ENCODE measurements at regions not wholly inside any gene's neighbourhood (a gene's known extent, or its start where the extent isn't known, plus 50 kb on each side); places are given as distances from the start of the nearest gene placed in this dataset.

GRCh38 chr10:128367807-128368206 is 241.6 kb upstream of the MKI67 start:
- no peak for DNase-seq (ENCODE audit: extremely low read depth in 1 of 2, low read depth in 1 of 2)

DNA sequence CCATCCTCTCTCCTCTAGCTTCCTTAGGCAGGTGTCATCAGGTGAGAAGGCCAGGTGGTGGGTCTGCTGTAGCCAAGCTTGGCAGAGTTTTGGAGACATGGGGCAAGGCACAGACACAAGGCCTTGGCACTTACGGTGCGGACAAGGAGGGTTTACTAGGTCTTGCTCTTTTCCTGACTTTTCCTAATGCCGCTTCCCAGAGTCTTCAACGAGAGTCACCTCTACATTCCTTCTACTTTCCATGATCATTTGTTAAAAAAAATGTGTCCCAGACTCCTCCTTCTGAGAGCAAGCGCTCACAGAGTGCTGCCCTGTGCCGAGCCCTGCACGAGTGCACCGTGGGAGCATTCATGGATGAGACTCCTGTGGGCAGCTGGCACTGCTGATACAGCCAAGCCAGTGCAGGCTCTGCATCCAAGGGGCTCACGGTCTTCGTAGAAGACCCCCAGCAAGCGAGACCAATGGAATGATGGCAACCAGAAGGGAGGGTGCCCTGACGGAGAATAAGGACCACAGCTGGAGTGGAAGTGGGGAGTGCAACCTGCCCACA is 243.0 kb upstream of the MKI67 start:
- no peak for DNase-seq (ENCODE audit: extremely low read depth in 1 of 2, low read depth in 1 of 2)

DNA sequence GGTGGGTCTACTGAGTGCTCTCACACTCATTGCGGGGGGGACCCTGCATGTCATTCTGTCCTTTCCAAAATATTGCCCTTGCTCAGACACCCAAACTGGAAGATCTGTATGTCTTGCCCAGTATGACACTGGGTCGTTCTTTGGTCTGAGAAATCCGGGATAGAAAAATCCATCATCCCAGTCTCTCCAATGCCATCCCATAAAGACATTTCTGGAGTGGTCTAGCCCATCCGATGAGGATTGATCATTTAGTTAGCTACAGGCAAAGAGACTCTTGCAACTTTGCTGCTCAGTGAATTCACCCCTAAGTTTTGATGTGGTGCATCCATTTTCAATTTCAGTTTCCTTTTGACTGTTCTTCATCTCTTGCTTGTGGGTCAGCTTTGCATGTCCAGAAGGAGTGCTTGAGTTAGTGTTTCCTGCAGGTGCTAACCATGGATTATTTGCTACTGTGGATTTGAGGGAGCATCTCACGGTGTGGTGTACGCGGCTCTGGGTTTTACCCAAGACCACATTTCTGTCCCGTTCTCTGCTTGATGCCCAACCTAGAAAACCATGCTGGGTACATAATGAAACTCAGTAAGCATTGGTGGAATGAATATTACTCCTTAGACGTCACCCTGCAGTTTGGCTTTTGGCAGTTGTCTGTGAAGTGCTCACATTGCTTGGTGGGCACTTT is 247.0 kb upstream of the MKI67 start:
- DNase-seq (ENCODE audit: extremely low read depth in 1 of 2, low read depth in 1 of 2), result no peak

- no peak for DNase-seq (ENCODE audit: extremely low read depth in 1 of 2, low read depth in 1 of 2)
Measured at GRCh38 chr10:128373831-128374230, 247.6 kb upstream of the MKI67 start.

DNA sequence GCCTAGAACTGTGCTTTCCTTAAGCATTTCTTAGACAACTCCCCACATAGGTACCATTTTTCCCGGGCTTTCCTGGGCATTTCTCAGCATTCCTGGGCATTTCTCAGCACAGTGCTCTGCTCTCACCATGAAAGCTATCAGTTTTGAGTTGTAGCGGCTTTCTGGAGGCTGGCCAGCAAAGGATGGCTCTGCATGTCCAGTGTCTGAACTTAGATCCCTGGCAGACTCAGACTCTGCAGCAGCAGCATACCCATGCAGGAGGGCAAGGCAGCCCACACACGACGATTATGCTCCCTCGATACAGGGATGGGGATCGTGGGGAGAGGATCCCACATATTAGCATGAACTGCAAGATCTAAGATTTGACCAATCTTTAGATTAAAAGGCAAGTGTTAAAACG is 248.9 kb upstream of the MKI67 start:
- DNase-seq (ENCODE audit: extremely low read depth in 1 of 2, low read depth in 1 of 2), result no peak

DNA sequence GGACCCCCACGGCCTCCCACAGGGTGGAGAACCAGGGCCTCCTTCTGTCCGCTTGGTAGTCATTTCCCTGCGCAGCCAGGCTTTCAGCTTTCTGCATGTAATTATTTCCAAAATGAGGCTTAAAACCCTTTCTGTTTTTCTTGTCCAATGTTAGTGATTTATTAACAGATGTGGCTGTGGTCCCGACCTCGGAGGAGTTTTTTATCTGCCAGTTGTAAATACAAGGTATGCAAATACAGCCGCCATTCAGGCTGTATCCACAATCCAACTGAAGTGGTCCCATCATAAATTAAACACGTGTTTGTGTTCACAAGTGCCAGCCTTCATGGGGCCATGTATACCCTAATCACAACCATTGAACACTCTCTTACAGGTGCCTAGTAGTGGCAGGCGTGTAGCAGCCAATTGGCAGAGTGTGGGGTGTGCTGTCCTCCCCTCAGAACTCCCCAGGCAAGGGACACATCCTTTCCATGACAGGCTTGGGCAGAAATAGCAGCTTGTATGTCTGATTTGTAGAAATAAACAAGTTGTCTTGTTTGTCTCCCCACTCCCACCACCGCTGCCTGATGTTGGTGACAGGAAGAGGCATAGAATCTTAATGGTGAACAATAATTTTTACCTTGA is 251.3 kb upstream of the MKI67 start:
- no peak for DNase-seq (ENCODE audit: extremely low read depth in 1 of 2, low read depth in 1 of 2)

GRCh38 chr10:128377988-128378387 is 251.8 kb upstream of the MKI67 start:
- no peak for DNase-seq (ENCODE audit: extremely low read depth in 1 of 2, low read depth in 1 of 2)

- no peak for DNase-seq (ENCODE audit: extremely low read depth in 1 of 2, low read depth in 1 of 2)
Measured at GRCh38 chr10:128380946-128381345, 254.7 kb upstream of the MKI67 start.

- DNase-seq (ENCODE audit: extremely low read depth in 1 of 2, low read depth in 1 of 2), result no peak
Measured at GRCh38 chr10:128382225-128382624, 256.0 kb upstream of the MKI67 start.

- DNase-seq (ENCODE audit: extremely low read depth in 1 of 2, low read depth in 1 of 2), result no peak
Measured at GRCh38 chr10:128384831-128385230, 258.6 kb upstream of the MKI67 start.

DNA sequence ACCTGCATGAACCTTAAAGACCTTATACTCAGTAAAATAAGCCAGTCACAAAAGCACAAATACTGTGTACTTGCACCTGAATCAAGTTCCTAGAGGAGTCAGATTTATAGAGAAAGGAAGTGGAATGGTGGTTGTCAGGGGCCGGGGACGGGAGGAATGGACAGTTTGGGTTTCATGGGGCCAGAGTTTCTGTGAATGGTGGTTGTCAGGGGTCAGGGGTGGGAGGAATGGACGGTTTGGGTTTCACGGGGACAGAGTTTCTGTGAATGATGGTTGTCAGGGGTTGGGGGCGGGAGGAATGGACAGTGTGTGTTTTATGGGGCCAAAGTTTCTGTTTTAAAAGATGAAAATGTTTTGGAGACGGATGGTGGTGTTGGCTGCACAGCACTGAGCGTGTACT is 260.0 kb upstream of the MKI67 start:
- DNase-seq (ENCODE audit: extremely low read depth in 1 of 2, low read depth in 1 of 2), result no peak

- no peak for DNase-seq (ENCODE audit: extremely low read depth in 1 of 2, low read depth in 1 of 2)
Measured at GRCh38 chr10:128386816-128387604, 260.8 kb upstream of the MKI67 start.

DNA sequence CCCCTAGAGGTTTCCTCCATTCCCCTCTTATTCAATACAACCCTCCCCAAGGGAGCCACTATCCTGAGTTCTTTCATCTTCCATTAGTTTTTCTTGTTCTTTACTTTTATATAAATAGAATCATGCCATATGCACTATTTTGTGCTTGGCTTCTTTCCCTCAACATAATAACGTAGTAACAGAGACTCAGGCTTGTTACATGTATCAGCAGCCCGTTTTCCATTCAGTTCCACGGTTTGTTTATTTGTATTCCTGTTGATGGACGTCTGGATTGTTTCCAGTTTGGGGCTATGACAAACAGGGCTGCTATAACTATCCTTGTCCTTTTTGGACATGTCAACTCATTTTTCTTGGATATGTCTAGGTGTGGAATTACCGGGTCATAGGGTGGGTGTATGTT is 264.4 kb upstream of the MKI67 start:
- no peak for DNase-seq (ENCODE audit: extremely low read depth in 1 of 2, low read depth in 1 of 2)

- DNase-seq (ENCODE audit: extremely low read depth in 1 of 2, low read depth in 1 of 2), result no peak
Measured at GRCh38 chr10:128393546-128393945, 267.3 kb upstream of the MKI67 start.

- DNase-seq (ENCODE audit: extremely low read depth in 1 of 2, low read depth in 1 of 2), result no peak
Measured at GRCh38 chr10:128398118-128398517, 271.9 kb upstream of the MKI67 start.

DNA sequence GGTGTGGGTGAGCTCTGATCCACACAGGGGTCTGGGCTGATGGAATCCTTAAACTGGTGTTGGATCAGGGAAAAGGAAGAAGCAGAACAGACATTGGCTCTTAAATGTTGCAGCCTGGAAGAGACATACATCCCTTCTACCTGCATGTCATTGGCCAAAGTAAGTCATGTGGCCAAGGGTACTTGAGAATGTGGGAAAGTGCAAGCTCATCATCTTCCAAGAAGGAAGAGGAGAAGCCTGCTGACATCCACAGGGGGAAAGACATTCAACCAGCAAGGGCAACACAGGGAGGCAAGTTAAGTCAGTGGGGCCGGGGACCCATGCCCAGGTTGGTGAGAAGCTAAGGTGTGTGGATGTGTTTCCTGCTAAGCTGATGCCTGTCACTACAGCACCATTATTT is 272.8 kb upstream of the MKI67 start:
- no peak for DNase-seq (ENCODE audit: extremely low read depth in 1 of 2, low read depth in 1 of 2)

- DNase-seq (ENCODE audit: extremely low read depth in 1 of 2, low read depth in 1 of 2), result no peak
Measured at GRCh38 chr10:128400564-128400963, 274.3 kb upstream of the MKI67 start.

DNA sequence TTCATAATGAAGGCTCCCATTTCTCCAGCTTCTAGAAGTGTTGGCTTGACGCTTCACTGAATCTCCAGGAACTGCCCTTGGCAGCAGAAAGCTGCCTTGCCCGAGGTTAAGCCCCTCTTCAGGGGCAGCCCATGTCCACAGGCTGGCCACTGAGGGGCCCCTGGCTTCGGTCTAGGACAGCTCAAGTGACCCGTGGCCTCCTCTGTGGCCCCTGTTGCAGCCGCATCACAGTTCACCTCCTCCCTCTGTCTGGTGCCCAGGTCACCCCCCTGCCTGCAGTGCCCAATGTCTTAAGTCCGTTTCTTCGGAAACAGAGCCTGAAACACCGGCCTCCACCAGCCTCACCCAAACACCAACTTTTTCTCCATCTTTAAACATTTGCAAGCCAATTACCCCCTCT is 279.2 kb upstream of the MKI67 start:
- DNase-seq (ENCODE audit: extremely low read depth in 1 of 2, low read depth in 1 of 2), result no peak

DNA sequence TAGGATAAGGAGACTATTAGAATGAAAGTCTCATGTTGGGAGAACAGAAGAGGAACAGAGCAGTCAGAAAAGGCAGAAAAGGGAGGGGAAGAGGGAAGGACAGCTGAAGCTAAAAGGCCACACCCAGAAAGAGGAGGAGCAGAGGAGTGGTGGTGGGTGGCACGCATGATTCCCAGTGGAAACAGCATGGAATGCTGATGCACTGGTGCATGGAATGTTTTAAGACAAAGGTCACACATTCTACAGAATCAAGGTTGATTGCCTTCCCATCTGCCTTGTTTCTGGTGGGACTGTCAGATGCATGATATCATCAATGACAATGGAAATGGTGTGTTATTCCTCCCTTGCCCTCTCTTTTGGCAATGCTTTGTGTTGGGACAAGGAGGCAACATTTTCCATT is 285.4 kb upstream of the MKI67 start:
- DNase-seq (ENCODE audit: extremely low read depth in 1 of 2, low read depth in 1 of 2), result no peak

- no peak for DNase-seq (ENCODE audit: extremely low read depth in 1 of 2, low read depth in 1 of 2)
Measured at GRCh38 chr10:128414568-128414967, 288.3 kb upstream of the MKI67 start.

DNA sequence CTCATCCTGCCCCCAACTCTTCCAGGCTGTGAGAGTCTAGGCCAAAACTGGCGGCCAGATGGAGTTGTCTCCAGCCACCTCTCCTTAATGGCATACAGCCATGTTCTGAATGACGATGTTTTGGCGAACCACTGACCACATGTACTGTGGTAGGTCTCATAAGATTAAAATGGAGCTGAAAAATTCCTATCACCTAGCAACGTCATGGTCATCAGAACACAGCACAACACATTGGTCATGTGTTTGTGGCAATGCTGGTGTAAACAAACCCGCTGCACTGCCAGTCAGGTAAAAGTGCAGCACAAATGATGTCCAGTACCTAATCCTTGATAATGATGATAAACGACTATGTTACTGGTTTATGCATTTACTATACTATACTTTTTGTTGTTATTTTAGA is 290.0 kb upstream of the MKI67 start:
- no peak for DNase-seq (ENCODE audit: extremely low read depth in 1 of 2, low read depth in 1 of 2)

GRCh38 chr10:128417826-128418225 is 291.6 kb upstream of the MKI67 start:
- no peak for DNase-seq (ENCODE audit: extremely low read depth in 1 of 2, low read depth in 1 of 2)

Measured in stimulated activated CD8-positive, alpha-beta memory T cell treated with anti-CD3 and anti-CD28 coated beads, Interleukin-7, amount 100 ng/mL, for 48 hours (primary cell).